ENCODE measurements at regions not wholly inside any gene's neighbourhood (a gene's known extent, or its start where the extent isn't known, plus 50 kb on each side); places are given as distances from the start of the nearest gene placed in this dataset.

DNA sequence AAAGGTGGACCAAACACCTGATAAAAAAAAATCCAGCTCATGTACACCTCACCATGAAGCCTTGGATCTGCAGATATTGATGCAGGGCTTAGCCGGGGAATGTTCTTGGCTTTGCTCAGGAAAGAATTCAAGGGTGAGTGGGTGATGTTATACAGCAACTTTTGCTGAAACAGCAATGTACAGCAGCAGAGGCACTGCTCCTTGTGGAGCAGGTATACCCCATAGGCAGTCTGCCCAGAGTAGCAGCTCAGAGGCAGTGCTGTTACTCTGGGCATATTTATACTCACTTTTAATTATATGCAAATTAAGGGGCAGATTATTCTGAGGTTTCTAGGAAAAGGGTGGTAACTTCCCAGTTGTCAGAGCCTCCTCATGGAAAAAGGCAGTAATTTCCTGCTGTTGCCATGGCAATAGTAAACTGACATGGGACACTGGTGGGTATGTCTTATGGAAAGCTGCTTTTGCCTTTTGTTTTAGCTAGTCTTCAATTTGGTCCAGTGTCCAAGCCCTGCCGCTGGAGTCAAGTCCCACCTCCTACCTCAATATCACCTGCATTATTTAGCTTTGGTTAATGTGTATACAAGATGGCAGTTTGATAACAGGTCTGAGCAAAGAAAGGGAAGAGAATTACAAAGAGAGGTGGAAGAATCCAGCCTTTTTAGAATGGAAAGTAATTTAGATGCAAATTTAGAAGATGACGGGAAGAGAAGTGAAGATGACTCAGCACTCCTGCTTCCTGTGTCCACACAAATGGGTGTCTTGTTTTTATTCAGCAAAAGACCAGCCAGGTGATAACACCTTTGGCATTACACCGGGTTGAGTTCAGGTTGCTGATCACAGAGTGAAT is 110.1 kb upstream of the JAG1 start (continued):
- TF ChIP-seq, protein P1, sequence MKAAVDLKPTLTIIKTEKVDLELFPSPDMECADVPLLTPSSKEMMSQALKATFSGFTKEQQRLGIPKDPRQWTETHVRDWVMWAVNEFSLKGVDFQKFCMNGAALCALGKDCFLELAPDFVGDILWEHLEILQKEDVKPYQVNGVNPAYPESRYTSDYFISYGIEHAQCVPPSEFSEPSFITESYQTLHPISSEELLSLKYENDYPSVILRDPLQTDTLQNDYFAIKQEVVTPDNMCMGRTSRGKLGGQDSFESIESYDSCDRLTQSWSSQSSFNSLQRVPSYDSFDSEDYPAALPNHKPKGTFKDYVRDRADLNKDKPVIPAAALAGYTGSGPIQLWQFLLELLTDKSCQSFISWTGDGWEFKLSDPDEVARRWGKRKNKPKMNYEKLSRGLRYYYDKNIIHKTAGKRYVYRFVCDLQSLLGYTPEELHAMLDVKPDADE (CRISPR knock-in tag; IDR thresholded peaks at IDR 0.05): no peak
- no peak for TF ChIP-seq ZNF7 (CRISPR knock-in tag; IDR thresholded peaks at IDR 0.05)
- no peak for TF ChIP-seq PAF1 (CRISPR knock-in tag; IDR thresholded peaks at IDR 0.05)
- no peak for TF ChIP-seq EEA1 (CRISPR knock-in tag; IDR thresholded peaks at IDR 0.05; ENCODE audit: borderline replicate concordance)
- TF ChIP-seq NFYC (CRISPR knock-in tag; IDR thresholded peaks at IDR 0.05): no peak
- TF ChIP-seq, protein P2, sequence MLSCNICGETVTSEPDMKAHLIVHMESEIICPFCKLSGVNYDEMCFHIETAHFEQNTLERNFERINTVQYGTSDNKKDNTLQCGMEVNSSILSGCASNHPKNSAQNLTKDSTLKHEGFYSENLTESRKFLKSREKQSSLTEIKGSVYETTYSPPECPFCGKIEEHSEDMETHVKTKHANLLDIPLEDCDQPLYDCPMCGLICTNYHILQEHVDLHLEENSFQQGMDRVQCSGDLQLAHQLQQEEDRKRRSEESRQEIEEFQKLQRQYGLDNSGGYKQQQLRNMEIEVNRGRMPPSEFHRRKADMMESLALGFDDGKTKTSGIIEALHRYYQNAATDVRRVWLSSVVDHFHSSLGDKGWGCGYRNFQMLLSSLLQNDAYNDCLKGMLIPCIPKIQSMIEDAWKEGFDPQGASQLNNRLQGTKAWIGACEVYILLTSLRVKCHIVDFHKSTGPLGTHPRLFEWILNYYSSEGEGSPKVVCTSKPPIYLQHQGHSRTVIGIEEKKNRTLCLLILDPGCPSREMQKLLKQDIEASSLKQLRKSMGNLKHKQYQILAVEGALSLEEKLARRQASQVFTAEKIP (CRISPR knock-in tag; IDR thresholded peaks at IDR 0.05; ENCODE audit: borderline replicate concordance): no peak
- TF ChIP-seq ZSCAN22 (CRISPR knock-in tag; IDR thresholded peaks at IDR 0.05): no peak
- TF ChIP-seq, protein P3, sequence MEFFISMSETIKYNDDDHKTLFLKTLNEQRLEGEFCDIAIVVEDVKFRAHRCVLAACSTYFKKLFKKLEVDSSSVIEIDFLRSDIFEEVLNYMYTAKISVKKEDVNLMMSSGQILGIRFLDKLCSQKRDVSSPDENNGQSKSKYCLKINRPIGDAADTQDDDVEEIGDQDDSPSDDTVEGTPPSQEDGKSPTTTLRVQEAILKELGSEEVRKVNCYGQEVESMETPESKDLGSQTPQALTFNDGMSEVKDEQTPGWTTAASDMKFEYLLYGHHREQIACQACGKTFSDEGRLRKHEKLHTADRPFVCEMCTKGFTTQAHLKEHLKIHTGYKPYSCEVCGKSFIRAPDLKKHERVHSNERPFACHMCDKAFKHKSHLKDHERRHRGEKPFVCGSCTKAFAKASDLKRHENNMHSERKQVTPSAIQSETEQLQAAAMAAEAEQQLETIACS (CRISPR knock-in tag; IDR thresholded peaks at IDR 0.05): no peak
- peak; percentile 84 to 85 for TF ChIP-seq MAFK (conservative IDR thresholded peaks at IDR 0.05 in 1 of 2, IDR thresholded peaks at IDR 0.05 in 1 of 2; ENCODE audit: low read length in 2 of 2)
- no peak for TF ChIP-seq HMG20A (CRISPR knock-in tag; IDR thresholded peaks at IDR 0.05; ENCODE audit: borderline replicate concordance)
- TF ChIP-seq ZNF878 (CRISPR knock-in tag; IDR thresholded peaks at IDR 0.05): no peak
- TF ChIP-seq, protein P4, sequence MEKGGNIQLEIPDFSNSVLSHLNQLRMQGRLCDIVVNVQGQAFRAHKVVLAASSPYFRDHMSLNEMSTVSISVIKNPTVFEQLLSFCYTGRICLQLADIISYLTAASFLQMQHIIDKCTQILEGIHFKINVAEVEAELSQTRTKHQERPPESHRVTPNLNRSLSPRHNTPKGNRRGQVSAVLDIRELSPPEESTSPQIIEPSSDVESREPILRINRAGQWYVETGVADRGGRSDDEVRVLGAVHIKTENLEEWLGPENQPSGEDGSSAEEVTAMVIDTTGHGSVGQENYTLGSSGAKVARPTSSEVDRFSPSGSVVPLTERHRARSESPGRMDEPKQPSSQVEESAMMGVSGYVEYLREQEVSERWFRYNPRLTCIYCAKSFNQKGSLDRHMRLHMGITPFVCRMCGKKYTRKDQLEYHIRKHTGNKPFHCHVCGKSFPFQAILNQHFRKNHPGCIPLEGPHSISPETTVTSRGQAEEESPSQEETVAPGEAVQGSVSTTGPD (CRISPR knock-in tag; IDR thresholded peaks at IDR 0.05): peak; percentile 49; the same call in 1 of the 2 replicates
- TF ChIP-seq MTF1 (CRISPR knock-in tag; IDR thresholded peaks at IDR 0.05): no peak
- TF ChIP-seq ZSCAN25 (CRISPR knock-in tag; IDR thresholded peaks at IDR 0.05): no peak
- TF ChIP-seq DPF2 (CRISPR knock-in tag; IDR thresholded peaks at IDR 0.05; ENCODE audit: borderline replicate concordance, low read depth): no peak
- no peak for TF ChIP-seq GFI1 (CRISPR knock-in tag; IDR thresholded peaks at IDR 0.05; ENCODE audit: borderline replicate concordance)
- TF ChIP-seq RFX1 (IDR thresholded peaks at IDR 0.05): peak; percentile 53
- TF ChIP-seq TEAD3 (CRISPR knock-in tag; optimal IDR thresholded peaks at IDR 0.05; ENCODE audit: borderline replicate concordance): no peak
- TF ChIP-seq MED1 (CRISPR knock-in tag; IDR thresholded peaks at IDR 0.05): no peak
- no peak for TF ChIP-seq HOXA3 (CRISPR knock-in tag; IDR thresholded peaks at IDR 0.05)
- no peak for TF ChIP-seq ZNF724P (CRISPR knock-in tag; IDR thresholded peaks at IDR 0.05; ENCODE audit: borderline replicate concordance)
- no peak for TF ChIP-seq SRSF1 (optimal IDR thresholded peaks at IDR 0.05; ENCODE audit: low read depth, low read length)
- TF ChIP-seq FOXM1 (CRISPR knock-in tag; IDR thresholded peaks at IDR 0.05): no peak
